ENCODE measurements at regions not wholly inside any gene's neighbourhood (a gene's known extent, or its start where the extent isn't known, plus 50 kb on each side); places are given as distances from the start of the nearest gene placed in this dataset.

DNA sequence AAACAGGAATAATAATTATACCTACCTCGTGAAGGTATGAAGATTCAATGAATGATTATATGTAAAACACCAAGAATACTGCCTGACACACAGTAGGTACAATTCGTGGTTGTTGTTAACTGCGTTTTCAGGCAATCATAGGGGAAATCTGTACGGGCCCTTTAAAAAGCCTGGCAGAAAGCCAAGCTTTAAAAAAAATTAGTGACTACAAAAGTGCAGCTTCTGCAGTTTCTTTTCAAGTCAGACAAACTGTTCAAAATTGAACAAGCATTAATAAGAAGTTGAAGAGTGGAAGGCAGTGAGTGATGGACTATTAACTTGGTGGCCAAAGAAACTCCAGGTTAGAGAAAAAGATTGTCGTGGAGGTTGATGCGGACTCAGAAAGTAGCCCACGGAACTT lies 85.9 kb upstream of the TRIO start:
- TF ChIP-seq CTCF (conservative IDR thresholded peaks at IDR 0.05 in 1 of 2, IDR thresholded peaks at IDR 0.05 in 1 of 2; ENCODE audit: extremely low read depth in 1 of 2, insufficient read depth in 1 of 2, low read depth in 1 of 2, low read length in 2 of 2): no peak
- no peak for TF ChIP-seq EZH2 (IDR thresholded peaks at IDR 0.05; ENCODE audit: borderline replicate concordance, low read length)
